HL-60 (cell line): ENCODE measurements at regions not wholly inside any gene's neighbourhood (a gene's known extent, or its start where the extent isn't known, plus 50 kb on each side); places are given as distances from the start of the nearest gene placed in this dataset.

Experiments
- DNase-seq, 2 experiments: peaks; one replicate each; pipeline ENCODE4 v3.0.0-alpha.2; 2010 to 2020; ENCODE audit warnings: low read depth in 1 of 2, low spot score in 1 of 2
- H3K27ac ChIP-seq: fragments of 250-450 bp; sonication (Bioruptor Pico); replicated peaks from 2 replicates; pipeline ENCODE4 v1.5.1; 2020; ENCODE audit warnings: mild to moderate bottlenecking, moderate library complexity
- H3K27me3 ChIP-seq: fragments of 250-450 bp; sonication (Bioruptor Pico); 2 replicates; pipeline ENCODE4 v1.5.1; 2021; ENCODE audit warnings: mild to moderate bottlenecking, moderate library complexity; ENCODE audit not compliant: insufficient read depth, poor library complexity, severe bottlenecking
- H3K4me3 ChIP-seq: replicated peaks from 2 replicates; pipeline ENCODE4 v1.5.1; 2011; ENCODE audit warnings: mild to moderate bottlenecking, control low read depth, low read length; ENCODE audit not compliant: insufficient read depth
- GABPA ChIP-seq: IDR thresholded peaks from 2 replicates; pipeline ENCODE4 v1.6.1; 2012; ENCODE audit warnings: low read depth
- POLR2AphosphoS5 ChIP-seq: IDR thresholded peaks from 2 replicates; pipeline ENCODE4 v1.6.1; 2012; ENCODE audit warnings: low read depth
- SPI1 ChIP-seq: IDR thresholded peaks from 2 replicates; pipeline ENCODE4 v1.6.1; 2012; ENCODE audit warnings: low read depth, mild to moderate bottlenecking, borderline replicate concordance
- TF ChIP-seq, protein P1 (sequence below): IDR thresholded peaks from 2 replicates; pipeline ENCODE4 v1.6.1; 2012; ENCODE audit warnings: low read depth; ENCODE audit not compliant: insufficient replicate concordance
- TF ChIP-seq, protein P2 (sequence below): IDR thresholded peaks from one replicate; pipeline ENCODE4 v1.5.1; 2011; ENCODE audit warnings: low read length, control low read depth, inconsistent platforms; ENCODE audit not compliant: insufficient read depth

DNA sequence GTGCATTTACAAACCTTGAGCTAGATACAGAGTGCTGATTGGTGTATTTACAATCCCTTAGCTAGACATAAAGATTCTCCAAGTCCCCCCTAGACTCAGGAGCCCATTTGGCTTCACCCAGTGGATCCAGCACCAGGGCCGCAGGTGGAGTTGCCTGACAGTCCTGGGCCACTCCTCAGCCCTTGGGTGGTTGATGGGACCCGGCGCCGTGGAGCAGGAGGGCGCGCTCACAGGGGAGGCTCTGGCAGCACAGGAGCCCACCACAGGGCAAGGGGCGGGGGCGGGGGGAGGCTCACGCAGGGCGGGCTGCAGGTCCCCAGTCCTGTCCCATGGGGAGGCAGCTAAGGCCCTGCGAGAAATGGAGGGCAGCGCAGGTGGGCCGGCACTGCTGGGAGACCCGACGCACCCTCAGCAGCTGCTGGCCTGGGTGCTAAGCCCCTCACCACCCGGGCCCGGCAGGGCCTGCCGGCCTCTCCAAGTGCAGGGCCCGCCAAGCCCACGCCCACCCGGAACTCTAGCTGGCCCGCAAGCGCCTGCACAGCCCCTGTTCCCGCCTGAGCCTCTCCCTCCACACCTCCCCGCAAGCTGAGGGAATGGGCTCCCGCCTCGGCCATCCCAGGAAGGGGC is 613.5 kb downstream of the TLE4 start:
- no peak for TF ChIP-seq GABPA
- TF ChIP-seq POLR2AphosphoS5: no peak
- TF ChIP-seq SPI1: no peak
- no peak overlapping the region for H3K4me3 ChIP-seq
- H3K27ac ChIP-seq: no peak overlapping the region
- no peaks in the 10 kb centered on the region for H3K27me3 ChIP-seq
- DNase-seq: no peak

DNA sequence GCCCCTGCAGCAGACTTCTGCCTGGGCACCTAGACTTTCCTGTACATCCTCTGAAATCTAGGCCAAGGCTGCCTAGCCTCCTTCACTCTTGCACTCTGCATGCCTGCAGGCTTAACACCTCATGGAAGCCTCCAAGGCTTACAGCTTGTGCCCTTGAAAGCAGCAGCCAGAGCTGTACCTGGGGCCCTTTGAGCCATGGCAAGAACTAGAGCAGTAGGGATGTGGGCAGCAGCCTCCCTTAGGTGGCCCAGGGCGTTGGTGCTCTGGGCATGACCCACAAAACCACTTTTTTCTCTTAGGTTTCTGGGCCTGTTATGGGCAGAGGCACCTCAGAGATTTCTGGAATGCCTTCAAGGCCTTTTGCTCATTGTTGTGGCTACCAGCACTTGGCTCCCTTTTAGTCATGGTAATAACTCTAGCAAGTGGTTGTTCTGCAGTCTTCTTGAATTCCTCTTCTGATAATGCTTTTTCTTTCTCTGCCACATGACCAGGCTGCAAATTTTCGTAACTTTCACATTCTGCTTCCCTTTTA is 606.2 kb downstream of the TLE4 start:
- no peak for DNase-seq
- no peaks in the 10 kb centered on the region for H3K27me3 ChIP-seq
- TF ChIP-seq, protein P1, sequence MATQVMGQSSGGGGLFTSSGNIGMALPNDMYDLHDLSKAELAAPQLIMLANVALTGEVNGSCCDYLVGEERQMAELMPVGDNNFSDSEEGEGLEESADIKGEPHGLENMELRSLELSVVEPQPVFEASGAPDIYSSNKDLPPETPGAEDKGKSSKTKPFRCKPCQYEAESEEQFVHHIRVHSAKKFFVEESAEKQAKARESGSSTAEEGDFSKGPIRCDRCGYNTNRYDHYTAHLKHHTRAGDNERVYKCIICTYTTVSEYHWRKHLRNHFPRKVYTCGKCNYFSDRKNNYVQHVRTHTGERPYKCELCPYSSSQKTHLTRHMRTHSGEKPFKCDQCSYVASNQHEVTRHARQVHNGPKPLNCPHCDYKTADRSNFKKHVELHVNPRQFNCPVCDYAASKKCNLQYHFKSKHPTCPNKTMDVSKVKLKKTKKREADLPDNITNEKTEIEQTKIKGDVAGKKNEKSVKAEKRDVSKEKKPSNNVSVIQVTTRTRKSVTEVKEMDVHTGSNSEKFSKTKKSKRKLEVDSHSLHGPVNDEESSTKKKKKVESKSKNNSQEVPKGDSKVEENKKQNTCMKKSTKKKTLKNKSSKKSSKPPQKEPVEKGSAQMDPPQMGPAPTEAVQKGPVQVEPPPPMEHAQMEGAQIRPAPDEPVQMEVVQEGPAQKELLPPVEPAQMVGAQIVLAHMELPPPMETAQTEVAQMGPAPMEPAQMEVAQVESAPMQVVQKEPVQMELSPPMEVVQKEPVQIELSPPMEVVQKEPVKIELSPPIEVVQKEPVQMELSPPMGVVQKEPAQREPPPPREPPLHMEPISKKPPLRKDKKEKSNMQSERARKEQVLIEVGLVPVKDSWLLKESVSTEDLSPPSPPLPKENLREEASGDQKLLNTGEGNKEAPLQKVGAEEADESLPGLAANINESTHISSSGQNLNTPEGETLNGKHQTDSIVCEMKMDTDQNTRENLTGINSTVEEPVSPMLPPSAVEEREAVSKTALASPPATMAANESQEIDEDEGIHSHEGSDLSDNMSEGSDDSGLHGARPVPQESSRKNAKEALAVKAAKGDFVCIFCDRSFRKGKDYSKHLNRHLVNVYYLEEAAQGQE: no peak
- TF ChIP-seq GABPA: no peak
- TF ChIP-seq SPI1: no peak
- TF ChIP-seq POLR2AphosphoS5: no peak
- TF ChIP-seq, protein P2, sequence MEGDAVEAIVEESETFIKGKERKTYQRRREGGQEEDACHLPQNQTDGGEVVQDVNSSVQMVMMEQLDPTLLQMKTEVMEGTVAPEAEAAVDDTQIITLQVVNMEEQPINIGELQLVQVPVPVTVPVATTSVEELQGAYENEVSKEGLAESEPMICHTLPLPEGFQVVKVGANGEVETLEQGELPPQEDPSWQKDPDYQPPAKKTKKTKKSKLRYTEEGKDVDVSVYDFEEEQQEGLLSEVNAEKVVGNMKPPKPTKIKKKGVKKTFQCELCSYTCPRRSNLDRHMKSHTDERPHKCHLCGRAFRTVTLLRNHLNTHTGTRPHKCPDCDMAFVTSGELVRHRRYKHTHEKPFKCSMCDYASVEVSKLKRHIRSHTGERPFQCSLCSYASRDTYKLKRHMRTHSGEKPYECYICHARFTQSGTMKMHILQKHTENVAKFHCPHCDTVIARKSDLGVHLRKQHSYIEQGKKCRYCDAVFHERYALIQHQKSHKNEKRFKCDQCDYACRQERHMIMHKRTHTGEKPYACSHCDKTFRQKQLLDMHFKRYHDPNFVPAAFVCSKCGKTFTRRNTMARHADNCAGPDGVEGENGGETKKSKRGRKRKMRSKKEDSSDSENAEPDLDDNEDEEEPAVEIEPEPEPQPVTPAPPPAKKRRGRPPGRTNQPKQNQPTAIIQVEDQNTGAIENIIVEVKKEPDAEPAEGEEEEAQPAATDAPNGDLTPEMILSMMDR: no peak
- H3K27ac ChIP-seq: no peak overlapping the region
- H3K4me3 ChIP-seq: no peak overlapping the region

DNA sequence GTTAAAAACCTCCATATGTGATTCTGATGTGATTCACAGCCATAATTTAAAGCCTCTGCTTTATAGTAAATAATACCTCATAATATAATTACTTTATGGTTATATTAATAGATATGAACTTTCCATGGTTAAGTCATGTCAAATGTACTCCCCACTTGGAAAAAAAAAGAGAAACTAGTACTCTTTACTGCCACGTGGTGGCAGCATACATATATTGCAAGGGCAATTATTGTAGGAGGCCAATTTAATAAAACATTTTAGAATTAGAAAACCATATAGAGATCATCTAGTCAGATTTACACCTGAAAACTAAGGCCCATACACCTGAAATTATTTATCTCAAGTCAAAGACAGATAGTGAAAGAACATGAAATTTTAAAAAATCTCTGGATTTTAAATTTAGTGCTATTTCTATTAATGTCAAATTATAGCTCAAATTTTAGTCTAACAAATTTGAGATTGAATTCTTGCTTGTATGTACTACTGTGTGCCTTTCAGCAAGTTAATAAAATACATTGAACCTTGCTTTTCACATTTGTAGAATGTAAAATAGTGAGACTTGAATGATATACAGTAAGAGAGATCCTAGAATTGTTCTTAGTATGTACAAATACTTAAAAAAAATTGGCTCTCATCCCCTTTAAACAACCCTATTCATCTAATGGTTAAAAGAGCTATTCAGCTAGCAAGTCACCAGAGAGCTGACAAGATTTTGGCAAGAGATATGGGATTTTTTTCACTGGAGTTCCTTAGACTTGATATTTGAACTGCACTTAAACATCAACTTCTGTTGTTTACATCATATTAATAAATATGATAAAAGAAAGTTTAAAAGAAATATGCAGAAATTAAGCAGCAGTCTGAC is 603.8 kb downstream of the TLE4 start:
- Histone ChIP-seq H3K27ac (no peak overlapping the region), H3K4me3 (no peak overlapping the region), H3K27me3 (no peaks in the 10 kb centered on the region)
- no peak for TF ChIP-seq SPI1
- no peak for TF ChIP-seq GABPA
- TF ChIP-seq, protein P2: peak; percentile 33
- TF ChIP-seq, protein P1: no peak
- TF ChIP-seq POLR2AphosphoS5: no peak
- DNase-seq: peak in 1 of 2 experiments; percentile 3

DNA sequence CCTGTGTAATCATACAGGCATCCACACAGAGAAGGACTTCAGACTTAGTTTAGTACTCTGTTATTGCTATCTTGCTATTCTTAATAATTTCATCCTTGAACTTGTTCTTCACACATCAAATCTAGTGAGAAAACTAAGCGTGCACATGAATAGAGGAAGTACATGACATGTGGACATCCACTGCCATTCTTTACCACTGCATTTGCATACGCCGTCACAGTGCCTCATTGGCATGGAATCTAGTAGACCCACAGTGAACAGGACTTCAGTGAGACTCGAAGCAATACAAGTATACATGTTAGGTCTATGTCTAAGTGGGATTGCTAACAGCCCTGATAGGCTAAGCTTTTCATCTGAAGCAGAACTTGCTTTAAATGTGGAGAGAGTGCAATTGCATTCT is 592.1 kb downstream of the TLE4 start:
- peak in 1 of 2 experiments; percentile 25 for DNase-seq
- peak; percentile 31; the same call in 1 of the 2 replicates for TF ChIP-seq SPI1
- TF ChIP-seq, protein P1: no peak
- no peaks in the 10 kb centered on the region for H3K27me3 ChIP-seq
- no peak overlapping the region for H3K4me3 ChIP-seq
- no peak overlapping the region for H3K27ac ChIP-seq
